HEK293T (cell line): ENCODE measurements at regions not wholly inside any gene's neighbourhood (a gene's known extent, or its start where the extent isn't known, plus 50 kb on each side); places are given as distances from the start of the nearest gene placed in this dataset.

Source experiments
- CTCF ChIA-PET: fragments of 350-600 bp; formaldehyde crosslinking; extraction: SDS; loops from one replicate; lab custom pipeline; 2021; ENCODE audit warnings: antibody characterized with exemption, inconsistent platforms; lab: Yijun Ruan, JAX
- POLR2A ChIA-PET: fragments of 350-600 bp; formaldehyde crosslinking; extraction: SDS; loops from one replicate; lab custom pipeline; 2020; ENCODE audit warnings: antibody characterized with exemption, inconsistent platforms; lab: Yijun Ruan, JAX
- DNase-seq: peaks from one replicate; pipeline ENCODE4 v3.0.0; 2012; ENCODE audit warnings: mixed read lengths; ENCODE audit errors: extremely low spot score
- ARNT ChIP-seq: fragments of 450-650 bp; IDR thresholded peaks from 2 replicates; pipeline ENCODE4 v1.6.1; 2017; ENCODE audit warnings: mild to moderate bottlenecking
- BHLHE40 ChIP-seq: fragments of 450-650 bp; IDR thresholded peaks from 2 replicates; pipeline ENCODE4 v1.6.1; 2016; ENCODE audit warnings: mild to moderate bottlenecking, moderate library complexity, borderline replicate concordance
- CTBP1 ChIP-seq: fragments of 450-650 bp; IDR thresholded peaks from 2 replicates; pipeline ENCODE4 v1.6.1; 2016; ENCODE audit warnings: borderline replicate concordance
- ELF4 ChIP-seq: fragments of 450-650 bp; IDR thresholded peaks from 2 replicates; pipeline ENCODE4 v1.6.1; 2017; ENCODE audit warnings: antibody characterized with exemption
- FOXA1 ChIP-seq: fragments of 450-650 bp; IDR thresholded peaks from 2 replicates; pipeline ENCODE4 v1.6.1; 2016; ENCODE audit warnings: mild to moderate bottlenecking
- FOXK2 ChIP-seq: fragments of 450-650 bp; IDR thresholded peaks from 2 replicates; pipeline ENCODE4 v1.6.1; 2016; ENCODE audit warnings: mild to moderate bottlenecking
- FOXM1 ChIP-seq: fragments of 450-650 bp; IDR thresholded peaks from 2 replicates; pipeline ENCODE4 v1.6.1; 2017; ENCODE audit warnings: mild to moderate bottlenecking, borderline replicate concordance
- HDGF ChIP-seq: fragments of 450-650 bp; IDR thresholded peaks from 2 replicates; pipeline ENCODE4 v1.6.1; 2017; ENCODE audit warnings: antibody characterized with exemption, borderline replicate concordance
- L3MBTL2 ChIP-seq: fragments of 450-650 bp; conservative IDR thresholded peaks from 2 replicates; pipeline ENCODE4 v1.6.1; 2016; ENCODE audit warnings: mild to moderate bottlenecking
- LEF1 ChIP-seq: fragments of 450-650 bp; IDR thresholded peaks from 2 replicates; pipeline ENCODE4 v1.6.1; 2017; ENCODE audit warnings: mild to moderate bottlenecking, borderline replicate concordance
- NFRKB ChIP-seq: fragments of 450-650 bp; IDR thresholded peaks from 2 replicates; pipeline ENCODE4 v1.6.1; 2016; ENCODE audit warnings: mild to moderate bottlenecking, moderate library complexity
- SP1 ChIP-seq: fragments of 450-650 bp; IDR thresholded peaks from 2 replicates; pipeline ENCODE4 v1.6.1; 2017
- SUZ12 ChIP-seq: fragments of 450-650 bp; IDR thresholded peaks from 2 replicates; pipeline ENCODE4 v1.6.1; 2016; ENCODE audit warnings: mild to moderate bottlenecking
- TARDBP ChIP-seq: fragments of 450-650 bp; IDR thresholded peaks from 2 replicates; pipeline ENCODE4 v1.6.1; 2016
- ZNF384 ChIP-seq: fragments of 450-650 bp; IDR thresholded peaks from 2 replicates; pipeline ENCODE4 v1.6.1; 2016
- TF ChIP-seq, protein P1 (sequence below): fragments of 450-650 bp; IDR thresholded peaks from 2 replicates; pipeline ENCODE4 v1.6.1; 2016

- POLR2A ChIA-PET: no interaction called here
- DNase-seq: no peak
- TF ChIP-seq HDGF (no peak), ZNF384 (no peak), NFRKB (no peak), FOXM1 (no peak), FOXA1 (no peak), ELF4 (no peak), L3MBTL2 (no peak), FOXK2 (no peak), TARDBP (no peak), SP1 (no peak), CTBP1 (no peak), SUZ12 (no peak), ARNT (no peak), BHLHE40 (no peak), LEF1 (no peak)
- TF ChIP-seq, protein P1, sequence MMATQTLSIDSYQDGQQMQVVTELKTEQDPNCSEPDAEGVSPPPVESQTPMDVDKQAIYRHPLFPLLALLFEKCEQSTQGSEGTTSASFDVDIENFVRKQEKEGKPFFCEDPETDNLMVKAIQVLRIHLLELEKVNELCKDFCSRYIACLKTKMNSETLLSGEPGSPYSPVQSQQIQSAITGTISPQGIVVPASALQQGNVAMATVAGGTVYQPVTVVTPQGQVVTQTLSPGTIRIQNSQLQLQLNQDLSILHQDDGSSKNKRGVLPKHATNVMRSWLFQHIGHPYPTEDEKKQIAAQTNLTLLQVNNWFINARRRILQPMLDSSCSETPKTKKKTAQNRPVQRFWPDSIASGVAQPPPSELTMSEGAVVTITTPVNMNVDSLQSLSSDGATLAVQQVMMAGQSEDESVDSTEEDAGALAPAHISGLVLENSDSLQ: no peak
- CTCF ChIA-PET: no interaction called here
Measured at GRCh38 chr10:90308223-90308622, 549.6 kb downstream of the HTR7 start.

DNA sequence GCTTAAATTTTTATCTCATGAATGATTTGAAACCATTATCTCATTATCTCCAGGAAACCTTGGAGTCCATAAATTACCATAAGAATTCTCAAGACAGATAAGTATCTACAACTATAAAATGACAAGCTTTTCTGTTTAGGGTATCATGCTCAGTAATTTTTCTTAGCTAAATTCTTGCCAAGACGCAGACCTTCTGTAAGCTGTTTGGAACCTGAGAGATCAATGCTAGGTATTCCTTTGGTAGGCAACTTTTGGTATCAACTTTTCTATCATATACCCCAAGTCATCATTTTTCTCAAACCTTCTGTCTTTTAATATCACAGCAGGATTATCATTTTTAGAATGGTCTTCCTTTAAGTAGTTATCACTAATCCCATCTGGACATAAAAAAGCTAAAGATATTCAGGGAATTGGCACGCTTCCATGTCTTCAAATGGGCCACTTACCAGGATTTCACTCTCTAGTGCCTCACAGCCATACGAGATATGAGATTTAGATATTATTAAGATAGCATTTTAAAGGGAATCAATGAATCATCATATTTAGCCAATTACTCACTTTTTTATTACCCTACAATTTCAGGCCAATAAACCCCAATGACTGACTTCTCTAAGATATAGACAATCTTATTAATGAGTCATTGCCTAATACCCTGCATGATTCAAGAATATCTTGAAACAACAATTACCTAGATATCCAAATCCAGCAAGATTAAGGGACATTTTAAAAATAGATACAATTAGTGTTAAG lies 544.1 kb downstream of the HTR7 start:
- no peak for DNase-seq
- CTCF ChIA-PET: no interaction called here
- POLR2A ChIA-PET: no interaction called here
- TF ChIP-seq ZNF384 (no peak), ELF4 (no peak), ARNT (no peak), FOXK2 (no peak), LEF1 (no peak), FOXM1 (no peak), FOXA1 (no peak), CTBP1 (no peak), BHLHE40 (no peak), NFRKB (no peak), L3MBTL2 (no peak), TARDBP (no peak), HDGF (no peak), SP1 (no peak), SUZ12 (no peak)
- TF ChIP-seq, protein P1: no peak

- no peak for DNase-seq
- TF ChIP-seq HDGF: no peak
- ChIA-PET POLR2A (no interaction called here), CTCF (no interaction called here)
Measured at GRCh38 chr10:90314718-90315117, 543.1 kb downstream of the HTR7 start.

- CTCF ChIA-PET: no interaction called here
- TF ChIP-seq TARDBP (no peak), ARNT (no peak), SUZ12 (no peak), ZNF384 (no peak), FOXA1 (no peak), FOXM1 (no peak), ELF4 (no peak), FOXK2 (no peak), HDGF (no peak), BHLHE40 (no peak)
- TF ChIP-seq, protein P1: no peak
- POLR2A ChIA-PET: no interaction called here
- DNase-seq: no peak
Measured at GRCh38 chr10:90317172-90317571, 540.7 kb downstream of the HTR7 start.

GRCh38 chr10:90318659-90319058 lies 539.2 kb downstream of the HTR7 start:
- POLR2A ChIA-PET: no interaction called here
- CTCF ChIA-PET: interaction anchor here (1.5 kb wide), 1 partner anchor 274 kb away, joined by 4 read pairs; no protein-coding TSS in a partner anchor
- no peak for DNase-seq
- no peak for TF ChIP-seq FOXM1
- no peak for TF ChIP-seq CTBP1
- TF ChIP-seq BHLHE40: no peak
- no peak for TF ChIP-seq ELF4
- TF ChIP-seq SP1: no peak
- no peak for TF ChIP-seq FOXK2
- TF ChIP-seq SUZ12: no peak
- TF ChIP-seq FOXA1: no peak
- no peak for TF ChIP-seq HDGF
- no peak for TF ChIP-seq ARNT
- no peak for TF ChIP-seq L3MBTL2
- TF ChIP-seq ZNF384: no peak
- TF ChIP-seq LEF1: no peak
